ENCODE measurements at regions not wholly inside any gene's neighbourhood (a gene's known extent, or its start where the extent isn't known, plus 50 kb on each side); places are given as distances from the start of the nearest gene placed in this dataset.
"Not testable (repeated sequence)": the region's sequence is repeated elsewhere in the genome, so short reads cannot be mapped to it uniquely, and the experiment has no call there.

- no peak for DNase-seq (ENCODE audit: low read depth)
- no peak overlapping the region for H3K4me3 ChIP-seq (ENCODE audit: low read depth, low read length)
- TF ChIP-seq, protein P1, sequence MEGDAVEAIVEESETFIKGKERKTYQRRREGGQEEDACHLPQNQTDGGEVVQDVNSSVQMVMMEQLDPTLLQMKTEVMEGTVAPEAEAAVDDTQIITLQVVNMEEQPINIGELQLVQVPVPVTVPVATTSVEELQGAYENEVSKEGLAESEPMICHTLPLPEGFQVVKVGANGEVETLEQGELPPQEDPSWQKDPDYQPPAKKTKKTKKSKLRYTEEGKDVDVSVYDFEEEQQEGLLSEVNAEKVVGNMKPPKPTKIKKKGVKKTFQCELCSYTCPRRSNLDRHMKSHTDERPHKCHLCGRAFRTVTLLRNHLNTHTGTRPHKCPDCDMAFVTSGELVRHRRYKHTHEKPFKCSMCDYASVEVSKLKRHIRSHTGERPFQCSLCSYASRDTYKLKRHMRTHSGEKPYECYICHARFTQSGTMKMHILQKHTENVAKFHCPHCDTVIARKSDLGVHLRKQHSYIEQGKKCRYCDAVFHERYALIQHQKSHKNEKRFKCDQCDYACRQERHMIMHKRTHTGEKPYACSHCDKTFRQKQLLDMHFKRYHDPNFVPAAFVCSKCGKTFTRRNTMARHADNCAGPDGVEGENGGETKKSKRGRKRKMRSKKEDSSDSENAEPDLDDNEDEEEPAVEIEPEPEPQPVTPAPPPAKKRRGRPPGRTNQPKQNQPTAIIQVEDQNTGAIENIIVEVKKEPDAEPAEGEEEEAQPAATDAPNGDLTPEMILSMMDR (IDR thresholded peaks at IDR 0.05; ENCODE audit: insufficient read depth, low read length), result no peak
Measured at GRCh38 chr5:117624201-117624600, 1049.6 kb upstream of the SEMA6A start.

DNA sequence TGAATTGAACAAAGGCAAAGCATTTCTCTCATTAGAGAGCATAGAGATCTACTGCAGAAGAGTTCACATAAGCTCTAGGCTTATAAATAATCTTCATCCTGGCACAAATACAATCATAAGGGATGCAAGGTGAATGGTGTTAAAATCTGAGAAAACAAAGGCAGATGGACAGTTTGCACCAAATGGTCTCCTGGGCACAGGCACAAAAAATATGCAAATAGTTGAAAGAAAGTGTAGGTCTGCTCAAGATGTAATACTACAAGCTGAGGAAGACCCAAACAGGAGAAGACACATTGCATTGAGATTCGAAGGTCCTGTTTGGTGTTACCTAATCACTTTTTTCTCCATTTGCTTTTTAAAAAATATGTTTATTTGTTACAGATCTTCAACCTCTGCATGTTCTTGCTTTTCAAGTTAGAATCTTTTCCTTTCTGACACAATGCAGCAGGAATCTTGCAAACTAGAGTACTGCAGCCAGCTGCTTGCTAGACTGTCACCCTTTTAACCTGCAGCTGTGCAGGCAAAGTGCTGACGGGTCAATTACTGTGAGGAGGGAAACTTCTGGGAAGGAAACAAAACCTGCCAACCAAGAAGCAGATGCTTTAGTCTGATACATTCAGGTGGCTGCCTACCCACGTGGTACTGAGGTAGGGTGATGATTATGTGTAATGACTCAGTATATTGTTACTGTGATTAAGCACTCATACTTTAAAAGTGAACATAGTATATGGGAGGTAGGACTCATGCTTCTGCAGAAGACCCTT lies 1048.6 kb upstream of the SEMA6A start:
- no peak for DNase-seq (ENCODE audit: low read depth)
- H3K4me3 ChIP-seq (ENCODE audit: low read depth, low read length), result no peak overlapping the region
- TF ChIP-seq, protein P1 (IDR thresholded peaks at IDR 0.05; ENCODE audit: insufficient read depth, low read length), result no peak

DNA sequence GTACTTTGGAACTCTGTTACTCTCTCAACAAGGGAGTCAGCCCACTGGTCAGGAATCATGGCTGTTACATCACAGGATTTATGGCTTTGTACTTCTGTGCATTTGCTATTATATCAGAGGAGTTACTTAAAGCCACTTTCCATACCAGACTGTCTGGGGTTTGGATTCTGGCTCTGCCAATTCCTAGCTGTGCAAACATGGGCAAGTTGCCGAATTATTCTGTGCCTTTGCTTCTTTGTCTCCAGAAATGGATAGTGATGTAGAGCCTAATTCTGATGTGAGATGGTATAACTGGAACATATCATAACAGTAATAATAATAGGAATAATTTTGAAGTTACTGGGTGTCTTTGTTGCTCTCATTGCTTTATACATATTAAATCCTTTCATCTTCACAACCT lies 1047.3 kb upstream of the SEMA6A start:
- TF ChIP-seq, protein P1 (IDR thresholded peaks at IDR 0.05; ENCODE audit: insufficient read depth, low read length), result no peak
- H3K4me3 ChIP-seq (ENCODE audit: low read depth, low read length), result no peak overlapping the region
- DNase-seq (ENCODE audit: low read depth), result no peak

DNA sequence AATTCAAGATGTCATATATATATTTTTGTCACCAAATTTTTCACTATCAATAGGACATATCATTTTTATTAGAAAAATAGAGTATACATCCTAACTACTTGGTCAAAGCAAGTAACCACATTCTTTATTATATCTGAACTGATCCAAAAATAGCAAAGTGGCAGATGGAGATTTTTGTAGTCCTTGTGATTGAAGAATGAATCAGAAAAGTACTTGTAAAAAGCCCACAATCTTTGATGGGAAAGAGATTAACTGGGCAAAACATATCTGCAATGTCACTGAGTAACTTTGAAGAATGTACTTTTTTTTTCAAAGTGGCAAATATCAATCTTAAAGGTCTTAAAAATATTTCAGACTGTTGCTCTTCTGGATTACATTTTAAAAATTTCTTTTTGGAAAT lies 1040.6 kb upstream of the SEMA6A start:
- H3K4me3 ChIP-seq (ENCODE audit: low read depth, low read length), result no peak overlapping the region
- TF ChIP-seq, protein P1 (IDR thresholded peaks at IDR 0.05; ENCODE audit: insufficient read depth, low read length), result no peak
- DNase-seq (ENCODE audit: low read depth), result no peak

DNA sequence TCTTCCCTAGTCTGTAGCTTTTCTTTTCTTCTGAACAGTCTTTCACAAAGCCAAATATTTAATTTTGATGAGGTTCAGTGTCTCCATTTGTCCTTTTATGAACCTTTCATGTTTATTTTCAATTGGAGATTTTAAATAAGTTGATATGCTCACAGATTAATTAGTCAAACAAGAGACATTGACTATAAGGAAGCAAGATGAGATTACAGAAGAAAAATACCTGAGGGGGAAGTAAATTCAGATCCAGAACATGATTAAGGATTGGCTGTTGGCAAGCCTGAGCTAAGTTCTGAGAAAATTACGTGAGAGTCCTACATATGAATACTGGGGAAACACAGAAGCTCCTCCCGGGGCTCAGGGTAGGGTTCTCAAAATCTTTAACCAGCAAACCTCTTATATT lies 1039.8 kb upstream of the SEMA6A start:
- TF ChIP-seq, protein P1 (IDR thresholded peaks at IDR 0.05; ENCODE audit: insufficient read depth, low read length), result no peak
- no peak overlapping the region for H3K4me3 ChIP-seq (ENCODE audit: low read depth, low read length)
- DNase-seq (ENCODE audit: low read depth), result no peak

DNA sequence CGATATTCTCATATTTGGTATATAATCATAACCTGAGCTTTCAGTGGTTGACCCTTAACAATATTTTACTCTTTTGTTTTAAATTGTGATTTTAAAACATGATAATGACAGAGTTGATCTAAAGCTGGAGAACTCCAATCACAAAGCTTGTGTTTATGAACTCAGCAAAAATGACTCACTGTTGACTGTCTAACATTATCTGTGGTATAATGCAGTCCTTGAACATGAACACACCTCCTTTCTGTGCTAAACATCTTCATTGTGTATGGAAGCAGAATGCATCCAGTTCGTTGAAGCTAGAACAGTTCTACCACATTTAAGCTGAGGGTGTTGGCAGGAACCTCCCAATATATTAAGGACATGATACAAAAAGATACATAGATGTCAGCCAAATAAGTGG lies 1030.2 kb upstream of the SEMA6A start:
- no peak overlapping the region for H3K4me3 ChIP-seq (ENCODE audit: low read depth, low read length)
- DNase-seq (ENCODE audit: low read depth), result no peak
- TF ChIP-seq, protein P1 (IDR thresholded peaks at IDR 0.05; ENCODE audit: insufficient read depth, low read length), result no peak

GRCh38 chr5:117599811-117600210 lies 1025.2 kb upstream of the SEMA6A start:
- not testable (repeated sequence) for H3K4me3 ChIP-seq (ENCODE audit: low read depth, low read length); DNase-seq (ENCODE audit: low read depth)

Data from fibroblast of the aortic adventitia (primary cell).